ENCODE measurements at regions not wholly inside any gene's neighbourhood (a gene's known extent, or its start where the extent isn't known, plus 50 kb on each side); places are given as distances from the start of the nearest gene placed in this dataset.

DNA sequence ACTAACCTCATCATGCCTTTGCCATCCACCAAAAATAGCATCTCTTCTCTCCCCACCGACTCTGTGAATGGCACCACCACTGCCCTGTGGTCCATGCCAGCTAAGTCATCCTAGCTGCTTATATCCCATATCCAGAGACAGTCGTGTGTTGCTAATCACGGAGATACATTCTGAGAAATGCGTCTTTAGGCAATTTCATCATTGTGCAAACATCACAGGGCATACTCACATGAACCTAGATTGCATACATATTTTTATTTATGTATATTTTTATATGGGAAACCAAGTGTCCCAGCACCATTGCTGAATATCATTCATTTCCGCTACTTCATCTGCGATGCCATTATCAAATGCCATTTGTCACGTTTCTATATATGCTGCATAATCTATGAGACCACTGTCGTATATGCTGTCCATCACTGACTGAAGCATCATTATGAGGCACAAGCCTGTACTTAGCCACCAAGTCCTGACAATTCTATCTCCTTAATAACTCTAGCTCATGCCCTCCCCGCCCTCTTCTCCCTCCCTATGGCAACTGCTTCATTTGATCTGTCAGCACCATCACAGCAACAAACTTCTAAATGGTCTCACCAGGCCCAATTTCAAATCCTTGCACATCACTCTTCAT, 104.2 kb downstream of the HSPH1 start:
- no peak for TF ChIP-seq CTCF (IDR thresholded peaks at IDR 0.05)
- TF ChIP-seq POLR2A (IDR thresholded peaks at IDR 0.05): no peak

All from transverse colon (tissue), 3 donors.